Suppressor macrophage treated with lipopolysaccharide for 4 hours (primary cell): ENCODE measurements at regions not wholly inside any gene's neighbourhood (a gene's known extent, or its start where the extent isn't known, plus 50 kb on each side); places are given as distances from the start of the nearest gene placed in this dataset.
"Not testable (repeated sequence)": the region's sequence is repeated elsewhere in the genome, so short reads cannot be mapped to it uniquely, and the experiment has no call there.

Experiments used
- DNase-seq: peaks from one replicate; pipeline ENCODE4 v3.0.0-alpha.2; 2020

GRCh38 chr7:114279901-114280300, 134.7 kb upstream of the FOXP2 start:
- DNase-seq, result no peak

- no peak for DNase-seq
Observed at GRCh38 chr7:114273218-114273617, 141.4 kb upstream of the FOXP2 start.

- no peak for DNase-seq
Observed at GRCh38 chr7:114269714-114270113, 144.9 kb upstream of the FOXP2 start.

- DNase-seq, result not testable (repeated sequence)
Observed at GRCh38 chr7:114267550-114267949, 147.1 kb upstream of the FOXP2 start.

- DNase-seq, result peak; percentile 2
Observed at GRCh38 chr7:114264023-114264422, 150.6 kb upstream of the FOXP2 start.

- no peak for DNase-seq
Observed at GRCh38 chr7:114263219-114263618, 151.4 kb upstream of the FOXP2 start.

- no peak for DNase-seq
Observed at GRCh38 chr7:114255404-114255841, 159.2 kb upstream of the FOXP2 start.

- no peak for DNase-seq
Observed at GRCh38 chr7:114243646-114244045, 171.0 kb upstream of the FOXP2 start.

- no peak for DNase-seq
Observed at GRCh38 chr7:114242992-114243507, 171.6 kb upstream of the FOXP2 start.

- no peak for DNase-seq
Observed at GRCh38 chr7:114229246-114229645, 185.4 kb upstream of the FOXP2 start.

GRCh38 chr7:114225784-114226183, 188.8 kb upstream of the FOXP2 start:
- no peak for DNase-seq

GRCh38 chr7:114218283-114218682, 196.3 kb upstream of the FOXP2 start:
- no peak for DNase-seq

GRCh38 chr7:114217026-114217806, 197.4 kb upstream of the FOXP2 start:
- DNase-seq, result no peak

- no peak for DNase-seq
Observed at GRCh38 chr7:114214466-114214865, 200.1 kb upstream of the FOXP2 start.

- no peak for DNase-seq
Observed at GRCh38 chr7:114212721-114213429, 201.7 kb upstream of the FOXP2 start.

- no peak for DNase-seq
Observed at GRCh38 chr7:114209968-114210367, 204.6 kb upstream of the FOXP2 start.

- no peak for DNase-seq
Observed at GRCh38 chr7:114206688-114207087, 207.9 kb upstream of the FOXP2 start.

- no peak for DNase-seq
Observed at GRCh38 chr7:114196517-114196916, 218.1 kb upstream of the FOXP2 start.

GRCh38 chr7:114190387-114190786, 224.2 kb upstream of the FOXP2 start:
- no peak for DNase-seq

GRCh38 chr7:114183311-114184088, 231.1 kb upstream of the FOXP2 start:
- no peak for DNase-seq

- no peak for DNase-seq
Observed at GRCh38 chr7:114182837-114183236, 231.8 kb upstream of the FOXP2 start.

- DNase-seq, result no peak
Observed at GRCh38 chr7:114181280-114181679, 233.3 kb upstream of the FOXP2 start.

- no peak for DNase-seq
Observed at GRCh38 chr7:114180556-114181266, 233.9 kb upstream of the FOXP2 start.
